H1 (cell line): ENCODE measurements at regions not wholly inside any gene's neighbourhood (a gene's known extent, or its start where the extent isn't known, plus 50 kb on each side); places are given as distances from the start of the nearest gene placed in this dataset.

Source experiments
- CTCF ChIA-PET: fragments of 300-600 bp; sonication (Branson Sonifier 250); formaldehyde crosslinking; loops from one replicate; lab custom pipeline; 2021; ENCODE audit not compliant: partially characterized antibody; lab: Charles Lee
- POLR2A ChIA-PET: fragments of 300-600 bp; sonication (Branson Sonifier 250); formaldehyde crosslinking; loops from one replicate; lab custom pipeline; 2021; ENCODE audit warnings: inconsistent platforms; ENCODE audit not compliant: partially characterized antibody; lab: Charles Lee
- DNase-seq, 2 experiments: peaks; one replicate each; pipeline versions ENCODE4 v3.0.0 to v3.0.0-alpha.2; 2010 to 2022; ENCODE audit warnings: low spot score in 2 of 2, low read depth in 1 of 2, mixed read lengths in 1 of 2
- FAIRE-seq: peaks from 2 replicates; lab custom pipeline; 2011; peaks lifted over from hg19 to GRCh38; lab: Jason Lieb, UNC
- H2AFZ ChIP-seq: 2 replicates; pipeline ENCODE4 v1.8.1; 2012; ENCODE audit warnings: low read length, inconsistent platforms
- H2AK5ac ChIP-seq: 2 replicates; pipeline ENCODE4 v1.6.1; 2013; ENCODE audit warnings: low read depth, low read length
- H2BK120ac ChIP-seq: replicated peaks from 2 replicates; pipeline ENCODE3; 2013; ENCODE audit warnings: low read depth, low read length, inconsistent platforms
- H2BK12ac ChIP-seq: 2 replicates; pipeline ENCODE4 v1.6.1; 2013; ENCODE audit warnings: low read depth, low read length
- H2BK15ac ChIP-seq: 2 replicates; pipeline ENCODE4 v1.6.1; 2013; ENCODE audit warnings: low read length
- H2BK20ac ChIP-seq: 2 replicates; pipeline ENCODE4 v1.6.1; 2013; ENCODE audit warnings: low read length
- H2BK5ac ChIP-seq: 2 replicates; pipeline ENCODE4 v1.6.1; 2013; ENCODE audit warnings: low read depth, low read length
- H3K14ac ChIP-seq: 2 replicates; pipeline ENCODE4 v1.6.1; 2013; ENCODE audit warnings: inconsistent platforms; ENCODE audit not compliant: insufficient read length
- H3K18ac ChIP-seq: 2 replicates; pipeline ENCODE4 v1.6.1; 2013; ENCODE audit warnings: low read length; ENCODE audit errors: extremely low read depth
- H3K23ac ChIP-seq: 2 replicates; pipeline ENCODE4 v1.6.1; 2013; ENCODE audit warnings: inconsistent platforms; ENCODE audit not compliant: insufficient read length
- H3K23me2 ChIP-seq: 2 replicates; pipeline ENCODE4 v1.6.1; 2013; ENCODE audit warnings: low read depth, low read length
- H3K27ac ChIP-seq: 2 replicates; pipeline ENCODE4 v1.6.1; 2011; ENCODE audit warnings: low read depth, low read length, inconsistent platforms
- H3K27me3 ChIP-seq, 4 experiments: replicated peaks in 1 of 4; 1 replicate in 1 of 4; 2 replicates in 3 of 4; pipeline versions ENCODE4 v1.6.1 to v1.8.1; 2011 to 2013; ENCODE audit warnings: low read length in 3 of 4, mild to moderate bottlenecking in 3 of 4, inconsistent platforms in 2 of 4, mixed read lengths in 2 of 4, moderate library complexity in 1 of 4; ENCODE audit not compliant: control insufficient read depth in 3 of 4, insufficient read depth in 3 of 4; ENCODE audit errors: extremely low read depth in 1 of 4
- H3K36me3 ChIP-seq, 4 experiments: 2 replicates each; pipeline versions ENCODE4 v1.6.1 to v1.8.1; 2011 to 2013; ENCODE audit warnings: mild to moderate bottlenecking in 4 of 4, low read length in 3 of 4, moderate library complexity in 2 of 4, control low read depth in 1 of 4, inconsistent platforms in 1 of 4; ENCODE audit not compliant: insufficient read depth in 4 of 4, control insufficient read depth in 2 of 4
- H3K4ac ChIP-seq: replicated peaks from 2 replicates; pipeline ENCODE3; 2013; ENCODE audit warnings: low read length, low read depth, mixed read lengths, inconsistent platforms; ENCODE audit not compliant: insufficient read length
- H3K4me1 ChIP-seq, 4 experiments: replicated peaks in 1 of 4; 1 replicate in 1 of 4; 2 replicates in 3 of 4; pipeline versions ENCODE4 v1.6.1 to v1.8.1; 2011 to 2013; ENCODE audit warnings: low read length in 3 of 4, inconsistent platforms in 2 of 4, mixed read lengths in 1 of 4; ENCODE audit not compliant: insufficient read depth in 4 of 4, control insufficient read depth in 3 of 4
- H3K4me2 ChIP-seq, 2 experiments: 2 replicates each; pipeline versions ENCODE4 v1.6.1 to v1.8.1; 2011 to 2013; ENCODE audit warnings: low read depth in 2 of 2, low read length in 2 of 2, control low read depth in 1 of 2, inconsistent platforms in 1 of 2, mild to moderate bottlenecking in 1 of 2; ENCODE audit not compliant: insufficient read depth in 1 of 2
- H3K4me3 ChIP-seq, 4 experiments: fragments of 200-600, 300-600 bp in 1 of 4; sonication (generic), shearing (Covaris generic), sonication (Bioruptor Twin) in 1 of 4; 2 replicates each; pipeline versions ENCODE4 v1.5.1 to v1.8.1; 2011 to 2016; ENCODE audit warnings: low read length in 4 of 4, low read depth in 3 of 4, control low read depth in 2 of 4, inconsistent platforms in 2 of 4, mild to moderate bottlenecking in 2 of 4, mixed read lengths in 1 of 4, moderate library complexity in 1 of 4; ENCODE audit not compliant: insufficient read depth in 2 of 4; ENCODE audit errors: extremely low read depth in 1 of 4
- H3K56ac ChIP-seq: replicated peaks from 2 replicates; pipeline ENCODE3; 2013; ENCODE audit warnings: low read depth, mild to moderate bottlenecking, mixed read lengths, low read length, inconsistent platforms; ENCODE audit not compliant: insufficient read length
- H3K79me1 ChIP-seq: 2 replicates; pipeline ENCODE4 v1.6.1; 2013; ENCODE audit warnings: low read depth, low read length, control low read depth
- H3K79me2 ChIP-seq, 2 experiments: 2 replicates each; pipeline versions ENCODE4 v1.6.1 to v1.8.1; 2012 to 2013; ENCODE audit warnings: low read length in 2 of 2, mild to moderate bottlenecking in 2 of 2, inconsistent platforms in 1 of 2; ENCODE audit not compliant: insufficient read depth in 2 of 2, control insufficient read depth in 1 of 2
- H3K9ac ChIP-seq, 4 experiments: replicated peaks in 1 of 4; 1 replicate in 1 of 4; 2 replicates in 3 of 4; pipeline versions ENCODE4 v1.6.1 to v1.8.1; 2011 to 2013; ENCODE audit warnings: low read depth in 3 of 4, low read length in 3 of 4, control low read depth in 2 of 4, mild to moderate bottlenecking in 2 of 4, moderate library complexity in 2 of 4, inconsistent platforms in 1 of 4; ENCODE audit errors: extremely low read depth in 1 of 4
- H3K9me3 ChIP-seq, 2 experiments: 2 replicates each; pipeline versions ENCODE4 v1.6.1 to v1.8.1; 2012 to 2013; ENCODE audit warnings: mild to moderate bottlenecking in 2 of 2, moderate library complexity in 2 of 2, control low read depth in 1 of 2, inconsistent platforms in 1 of 2, low read depth in 1 of 2, low read length in 1 of 2, mixed read lengths in 1 of 2; ENCODE audit not compliant: insufficient read depth in 2 of 2
- H4K20me1 ChIP-seq, 2 experiments: replicated peaks in 1 of 2; 2 replicates each; pipeline versions ENCODE3 to v1.8.1; 2011 to 2013; ENCODE audit warnings: inconsistent platforms in 2 of 2, low read length in 2 of 2, mild to moderate bottlenecking in 1 of 2; ENCODE audit not compliant: insufficient read depth in 2 of 2, control insufficient read depth in 1 of 2
- H4K5ac ChIP-seq: 2 replicates; pipeline ENCODE4 v1.6.1; 2013; ENCODE audit warnings: low read length, low read depth, mixed read lengths, inconsistent platforms; ENCODE audit not compliant: insufficient read length
- H4K8ac ChIP-seq: 2 replicates; pipeline ENCODE4 v1.8.0; 2013; ENCODE audit warnings: mild to moderate bottlenecking, moderate library complexity, low read length, inconsistent platforms; ENCODE audit not compliant: insufficient read depth; ENCODE audit errors: extremely low read depth
- H4K91ac ChIP-seq: replicated peaks from 2 replicates; pipeline ENCODE3; 2013; ENCODE audit warnings: low read length, mixed read lengths, inconsistent platforms; ENCODE audit not compliant: insufficient read length
- EP300 ChIP-seq, 2 experiments: IDR thresholded peaks; 1 replicate in 1 of 2; 2 replicates in 1 of 2; pipeline ENCODE4 v1.6.1; 2011 to 2012; ENCODE audit warnings: low read depth in 2 of 2, low read length in 2 of 2, mild to moderate bottlenecking in 2 of 2, borderline replicate concordance in 1 of 2, inconsistent platforms in 1 of 2, moderate library complexity in 1 of 2
- GTF2F1 ChIP-seq: IDR thresholded peaks from 2 replicates; pipeline ENCODE4 v1.6.1; 2012; ENCODE audit warnings: low read depth, low read length, improper control_type of control experiment, borderline replicate concordance
- POLR2AphosphoS5 ChIP-seq: IDR thresholded peaks from 2 replicates; pipeline ENCODE4 v1.6.1; 2011; ENCODE audit warnings: low read depth, low read length
- RNF2 ChIP-seq: fragments of 200-900, 300-1000 bp; sonication (generic); IDR thresholded peaks from 2 replicates; pipeline ENCODE4 v1.7.1; 2016; ENCODE audit warnings: borderline replicate concordance, low read depth, mild to moderate bottlenecking, antibody characterized with exemption, low read length; ENCODE audit not compliant: poor library complexity, severe bottlenecking; ENCODE audit errors: missing control alignments
- RXRA ChIP-seq: IDR thresholded peaks from 2 replicates; pipeline ENCODE4 v1.6.1; 2011; ENCODE audit warnings: low read depth, mild to moderate bottlenecking, low read length, moderate library complexity; ENCODE audit not compliant: insufficient read depth
- WGBS, 2 experiments: shearing (Covaris generic) in 1 of 2; methylation state at CpG; one replicate each; pipeline versions ENCODE4 v1.1.6 to v1.1.7; 2013 to 2015; ENCODE audit warnings: low lambda C conversion rate in 2 of 2, mixed read lengths in 2 of 2, inconsistent platforms in 1 of 2, low coverage in 1 of 2, missing lambda C conversion rate in 1 of 2; ENCODE audit not compliant: insufficient replicate concordance in 2 of 2, insufficient coverage in 1 of 2, insufficient read length in 1 of 2; ENCODE audit errors: extremely low coverage in 1 of 2, missing lambda C conversion rate in 1 of 2; 5-methylcytosine and 5-hydroxymethylcytosine counted together
- TF ChIP-seq, protein P1 (sequence below): IDR thresholded peaks from 2 replicates; pipeline ENCODE4 v1.6.1; 2012; ENCODE audit warnings: inconsistent platforms

DNA sequence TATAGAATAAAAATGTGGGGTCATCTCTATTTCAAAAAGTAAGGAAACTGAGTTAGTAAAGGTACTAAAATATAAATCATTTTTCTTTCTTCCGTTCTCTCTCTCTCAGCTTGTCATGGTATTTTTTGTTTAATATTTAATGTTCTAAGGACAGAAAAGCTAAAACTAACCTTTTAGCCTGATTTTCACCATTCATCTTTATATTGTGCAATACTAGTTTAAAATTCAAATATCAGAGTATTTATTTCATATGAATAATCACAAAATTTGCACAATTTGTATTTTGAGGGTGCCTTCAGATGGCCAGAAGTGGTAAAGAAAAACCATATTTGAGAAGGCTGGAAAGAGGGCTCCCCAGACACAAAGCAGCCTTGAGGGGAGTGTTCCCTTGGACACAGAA lies 197.6 kb upstream of the AR start:
- no peaks in the 10 kb centered on the region for H4K20me1 ChIP-seq
- WGBS, 2 experiments, result 100% methylated on average over 1 of the region's 1 CpG; no CpG with 5 or more reads in 1 of the 2 experiments
- H3K23me2 ChIP-seq, result no peaks in the 10 kb centered on the region
- H4K5ac ChIP-seq, result no peak overlapping the region
- no peak overlapping the region for H3K23ac ChIP-seq
- H3K79me2 ChIP-seq, result no peaks in the 10 kb centered on the region
- H2BK15ac ChIP-seq, result no peak overlapping the region
- DNase-seq, result no peak
- H3K4me1 ChIP-seq, result no peaks in the 10 kb centered on the region
- H4K8ac ChIP-seq, result no peak overlapping the region
- H3K36me3 ChIP-seq, result no peaks in the 10 kb centered on the region
- no peak overlapping the region for H2BK120ac ChIP-seq
- CTCF ChIA-PET, result no interaction called here
- no peak overlapping the region for H2AK5ac ChIP-seq
- no peak overlapping the region for H3K4me3 ChIP-seq
- H3K79me1 ChIP-seq, result no peaks in the 10 kb centered on the region
- no peak overlapping the region for H3K9ac ChIP-seq
- H3K27ac ChIP-seq, result no peak overlapping the region
- no peak overlapping the region for H3K4me2 ChIP-seq
- no peak overlapping the region for H2BK12ac ChIP-seq
- FAIRE-seq, result no peak
- no peaks in the 10 kb centered on the region for H3K9me3 ChIP-seq
- no peak overlapping the region for H3K14ac ChIP-seq
- no peak overlapping the region for H2BK20ac ChIP-seq
- H3K18ac ChIP-seq, result no peak overlapping the region
- H2AFZ ChIP-seq, result no peak overlapping the region
- H4K91ac ChIP-seq, result no peak overlapping the region
- POLR2A ChIA-PET, result no interaction called here
- no peak overlapping the region for H2BK5ac ChIP-seq
- H3K27me3 ChIP-seq, result no peaks in the 10 kb centered on the region
- no peak overlapping the region for H3K4ac ChIP-seq
- no peak overlapping the region for H3K56ac ChIP-seq
- TF ChIP-seq POLR2AphosphoS5, result no peak
- TF ChIP-seq RNF2, result no peak
- TF ChIP-seq, protein P1, sequence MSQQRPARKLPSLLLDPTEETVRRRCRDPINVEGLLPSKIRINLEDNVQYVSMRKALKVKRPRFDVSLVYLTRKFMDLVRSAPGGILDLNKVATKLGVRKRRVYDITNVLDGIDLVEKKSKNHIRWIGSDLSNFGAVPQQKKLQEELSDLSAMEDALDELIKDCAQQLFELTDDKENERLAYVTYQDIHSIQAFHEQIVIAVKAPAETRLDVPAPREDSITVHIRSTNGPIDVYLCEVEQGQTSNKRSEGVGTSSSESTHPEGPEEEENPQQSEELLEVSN, result no peak
- no peak for TF ChIP-seq GTF2F1
- TF ChIP-seq RXRA, result no peak
- no peak for TF ChIP-seq EP300 (IDR thresholded peaks at IDR 0.05; ENCODE audit: borderline replicate concordance in 1 of 2, low read depth in 2 of 2, low read length in 2 of 2)
